Dermis blood vessel endothelial cell (primary cell): ENCODE measurements at regions not wholly inside any gene's neighbourhood (a gene's known extent, or its start where the extent isn't known, plus 50 kb on each side); places are given as distances from the start of the nearest gene placed in this dataset.

Experiments used
- DNase-seq: peaks from one replicate; pipeline ENCODE4 v3.0.0; 2010

- DNase-seq, result peak; percentile 49
These were observed 69.7 kb upstream of the LINGO1 start for GRCh38 chr15:77702211-77702957.

- no peak for DNase-seq
These were observed 65.8 kb upstream of the LINGO1 start for GRCh38 chr15:77698481-77698880.

GRCh38 chr15:77697893-77698292 lies 65.2 kb upstream of the LINGO1 start:
- no peak for DNase-seq

- DNase-seq, result no peak
These were observed 64.2 kb upstream of the LINGO1 start for GRCh38 chr15:77696871-77697270.

GRCh38 chr15:77695961-77696582 lies 63.4 kb upstream of the LINGO1 start:
- no peak for DNase-seq

GRCh38 chr15:77695548-77695947 lies 62.8 kb upstream of the LINGO1 start:
- DNase-seq, result no peak

GRCh38 chr15:77693576-77693975 lies 60.9 kb upstream of the LINGO1 start:
- no peak for DNase-seq

- DNase-seq, result no peak
These were observed 59.9 kb upstream of the LINGO1 start for GRCh38 chr15:77692614-77693013.

- DNase-seq, result no peak
These were observed 58.9 kb upstream of the LINGO1 start for GRCh38 chr15:77691607-77692006.

GRCh38 chr15:77689821-77690220 lies 57.1 kb upstream of the LINGO1 start:
- no peak for DNase-seq

- no peak for DNase-seq
These were observed 56.0 kb upstream of the LINGO1 start for GRCh38 chr15:77688693-77689092.

- DNase-seq, result no peak
These were observed 55.6 kb upstream of the LINGO1 start for GRCh38 chr15:77688266-77688665.

- DNase-seq, result no peak
These were observed 52.5 kb upstream of the LINGO1 start for GRCh38 chr15:77685082-77685815.

- DNase-seq, result no peak
These were observed 51.8 kb upstream of the LINGO1 start for GRCh38 chr15:77684341-77685081.

- no peak for DNase-seq
These were observed 49.9 kb upstream of the LINGO1 start for GRCh38 chr15:77682564-77682963.
